ENCODE measurements at regions not wholly inside any gene's neighbourhood (a gene's known extent, or its start where the extent isn't known, plus 50 kb on each side); places are given as distances from the start of the nearest gene placed in this dataset.

- Mint-ChIP-seq H3K4me1 (ENCODE audit: low read depth, unreplicated experiment) (no peaks in the 10 kb centered on the region), H3K27me3 (ENCODE audit: unreplicated experiment) (no peaks in the 10 kb centered on the region), H3K27ac (ENCODE audit: unreplicated experiment) (no peak overlapping the region), H3K9me3 (ENCODE audit: low read depth, unreplicated experiment) (no peaks in the 10 kb centered on the region), H3K4me3 (ENCODE audit: low read depth, unreplicated experiment) (no peak overlapping the region), H3K36me3 (ENCODE audit: insufficient read depth, unreplicated experiment) (no peaks in the 10 kb centered on the region)
- intact Hi-C loops (cut with micrococcal nuclease; ENCODE audit: unreplicated experiment), result no loop called here
- CTCF ChIA-PET, result no interaction called here
- TF ChIP-seq CTCF (IDR thresholded peaks at IDR 0.05; ENCODE audit: unreplicated experiment), result no peak
- DNase-seq, result no peak
- BruUV-seq (replicated peaks), result no TSS peak
These were observed 97.9 kb downstream of the YIPF5 start for GRCh38 chr5:144072518-144072927.

- intact Hi-C loops (cut with micrococcal nuclease; ENCODE audit: unreplicated experiment), result no loop called here
- H3K4me3 Mint-ChIP-seq (ENCODE audit: low read depth, unreplicated experiment), result no peak overlapping the region
- no peak overlapping the region for H3K27ac Mint-ChIP-seq (ENCODE audit: unreplicated experiment)
- CTCF ChIA-PET, result no interaction called here
- H3K36me3 Mint-ChIP-seq (ENCODE audit: insufficient read depth, unreplicated experiment), result no peaks in the 10 kb centered on the region
- TF ChIP-seq CTCF (IDR thresholded peaks at IDR 0.05; ENCODE audit: unreplicated experiment), result no peak
- H3K27me3 Mint-ChIP-seq (ENCODE audit: unreplicated experiment), result no peaks in the 10 kb centered on the region
- H3K4me1 Mint-ChIP-seq (ENCODE audit: low read depth, unreplicated experiment), result no peaks in the 10 kb centered on the region
- no TSS peak for BruUV-seq (replicated peaks)
- no peaks in the 10 kb centered on the region for H3K9me3 Mint-ChIP-seq (ENCODE audit: low read depth, unreplicated experiment)
- no peak for DNase-seq
These were observed 93.9 kb downstream of the YIPF5 start for GRCh38 chr5:144076521-144077083.

GRCh38 chr5:144083185-144083584 lies 87.3 kb downstream of the YIPF5 start:
- Mint-ChIP-seq H3K27ac (ENCODE audit: unreplicated experiment) (no peak overlapping the region), H3K4me3 (ENCODE audit: low read depth, unreplicated experiment) (no peak overlapping the region), H3K27me3 (ENCODE audit: unreplicated experiment) (no peaks in the 10 kb centered on the region), H3K36me3 (ENCODE audit: insufficient read depth, unreplicated experiment) (no peaks in the 10 kb centered on the region), H3K9me3 (ENCODE audit: low read depth, unreplicated experiment) (no peaks in the 10 kb centered on the region), H3K4me1 (ENCODE audit: low read depth, unreplicated experiment) (no peaks in the 10 kb centered on the region)
- intact Hi-C loops (cut with micrococcal nuclease; ENCODE audit: unreplicated experiment), result no loop called here
- CTCF ChIA-PET, result no interaction called here
- TF ChIP-seq CTCF (IDR thresholded peaks at IDR 0.05; ENCODE audit: unreplicated experiment), result no peak
- no TSS peak for BruUV-seq (replicated peaks)
- DNase-seq, result no peak

GRCh38 chr5:144084971-144085370 lies 85.5 kb downstream of the YIPF5 start:
- CTCF ChIA-PET, result no interaction called here
- Mint-ChIP-seq H3K27ac (ENCODE audit: unreplicated experiment) (no peak overlapping the region), H3K27me3 (ENCODE audit: unreplicated experiment) (no peaks in the 10 kb centered on the region), H3K36me3 (ENCODE audit: insufficient read depth, unreplicated experiment) (no peaks in the 10 kb centered on the region), H3K4me1 (ENCODE audit: low read depth, unreplicated experiment) (no peaks in the 10 kb centered on the region), H3K9me3 (ENCODE audit: low read depth, unreplicated experiment) (no peaks in the 10 kb centered on the region), H3K4me3 (ENCODE audit: low read depth, unreplicated experiment) (no peak overlapping the region)
- no TSS peak for BruUV-seq (replicated peaks)
- intact Hi-C loops (cut with micrococcal nuclease; ENCODE audit: unreplicated experiment), result no loop called here
- TF ChIP-seq CTCF (IDR thresholded peaks at IDR 0.05; ENCODE audit: unreplicated experiment), result no peak
- no peak for DNase-seq

Data from Calu3 (cell line).